ENCODE measurements at regions not wholly inside any gene's neighbourhood (a gene's known extent, or its start where the extent isn't known, plus 50 kb on each side); places are given as distances from the start of the nearest gene placed in this dataset.

- in situ Hi-C loops (cut with HindIII; ENCODE audit: low pct_ligation_motif_present, low sequenced_read_pairs) = no loop called here
- no peaks in the 10 kb centered on the region for H3K27me3 ChIP-seq (replicated peaks)
- H3K36me3 ChIP-seq (replicated peaks) = no peaks in the 10 kb centered on the region
- DNase-seq = no peak
- no peak overlapping the region for H3K4me3 ChIP-seq (ENCODE audit: low read depth, low read length)
- no peak overlapping the region for H3K27ac ChIP-seq
- TF ChIP-seq CTCF (IDR thresholded peaks at IDR 0.05; ENCODE audit: low read depth, low read length, missing control alignments) = no peak
Measured at GRCh38 chr3:56860939-56861338, 59.2 kb upstream of the ARHGEF3 start.

- in situ Hi-C loops (cut with HindIII; ENCODE audit: low pct_ligation_motif_present, low sequenced_read_pairs) = no loop called here
- H3K4me3 ChIP-seq (ENCODE audit: low read depth, low read length) = no peak overlapping the region
- no peak for DNase-seq
- no peaks in the 10 kb centered on the region for H3K27me3 ChIP-seq (replicated peaks)
- no peaks in the 10 kb centered on the region for H3K36me3 ChIP-seq (replicated peaks)
- TF ChIP-seq CTCF (IDR thresholded peaks at IDR 0.05; ENCODE audit: low read depth, low read length, missing control alignments) = no peak
- no peak overlapping the region for H3K27ac ChIP-seq
Measured at GRCh38 chr3:56860351-56860750, 58.6 kb upstream of the ARHGEF3 start.

GRCh38 chr3:56858331-56858730 lies 56.6 kb upstream of the ARHGEF3 start:
- TF ChIP-seq CTCF (IDR thresholded peaks at IDR 0.05; ENCODE audit: low read depth, low read length, missing control alignments) = no peak
- H3K27me3 ChIP-seq (replicated peaks) = no peaks in the 10 kb centered on the region
- no peak overlapping the region for H3K4me3 ChIP-seq (ENCODE audit: low read depth, low read length)
- no peak for DNase-seq
- no peak overlapping the region for H3K27ac ChIP-seq
- in situ Hi-C loops (cut with HindIII; ENCODE audit: low pct_ligation_motif_present, low sequenced_read_pairs) = no loop called here
- no peaks in the 10 kb centered on the region for H3K36me3 ChIP-seq (replicated peaks)

GRCh38 chr3:56857178-56857577 lies 55.4 kb upstream of the ARHGEF3 start:
- Histone ChIP-seq H3K4me3 (ENCODE audit: low read depth, low read length) (no peak overlapping the region), H3K27me3 (replicated peaks) (no peaks in the 10 kb centered on the region), H3K27ac (no peak overlapping the region), H3K36me3 (replicated peaks) (no peaks in the 10 kb centered on the region)
- DNase-seq = no peak
- TF ChIP-seq CTCF (IDR thresholded peaks at IDR 0.05; ENCODE audit: low read depth, low read length, missing control alignments) = no peak
- in situ Hi-C loops (cut with HindIII; ENCODE audit: low pct_ligation_motif_present, low sequenced_read_pairs) = no loop called here

- TF ChIP-seq CTCF (IDR thresholded peaks at IDR 0.05; ENCODE audit: low read depth, low read length, missing control alignments) = no peak
Measured at GRCh38 chr3:56856752-56857151, 55.0 kb upstream of the ARHGEF3 start.

GRCh38 chr3:56855856-56856512 lies 54.2 kb upstream of the ARHGEF3 start:
- no peaks in the 10 kb centered on the region for H3K36me3 ChIP-seq (replicated peaks)
- H3K27ac ChIP-seq = no peak overlapping the region
- DNase-seq = no peak
- peak; percentile 85 for TF ChIP-seq CTCF (IDR thresholded peaks at IDR 0.05; ENCODE audit: low read depth, low read length, missing control alignments)
- in situ Hi-C loops (cut with HindIII; ENCODE audit: low pct_ligation_motif_present, low sequenced_read_pairs) = no loop called here
- no peak overlapping the region for H3K4me3 ChIP-seq (ENCODE audit: low read depth, low read length)
- H3K27me3 ChIP-seq (replicated peaks) = no peaks in the 10 kb centered on the region

More at GRCh38 chr3:56856752-56857151, 55.0 kb upstream of the ARHGEF3 start:
- H3K4me3 ChIP-seq (ENCODE audit: low read depth, low read length) = no peak overlapping the region
- H3K27me3 ChIP-seq (replicated peaks) = no peaks in the 10 kb centered on the region
- no peak for DNase-seq
- in situ Hi-C loops (cut with HindIII; ENCODE audit: low pct_ligation_motif_present, low sequenced_read_pairs) = no loop called here
- H3K27ac ChIP-seq = no peak overlapping the region
- H3K36me3 ChIP-seq (replicated peaks) = no peaks in the 10 kb centered on the region
